Cortex of kidney (tissue), 1 donor: ENCODE measurements at regions not wholly inside any gene's neighbourhood (a gene's known extent, or its start where the extent isn't known, plus 50 kb on each side); places are given as distances from the start of the nearest gene placed in this dataset.

Source experiments
- DNase-seq: peaks from one replicate; lab custom pipeline; 2025; lab: John Stamatoyannopoulos, UW

- DNase-seq, result no peak
These were observed 688.4 kb downstream of the REEP3 start for GRCh38 chr10:64209561-64209960.

GRCh38 chr10:64210211-64210610 is 689.0 kb downstream of the REEP3 start:
- DNase-seq, result no peak

GRCh38 chr10:64211466-64211865 is 690.3 kb downstream of the REEP3 start:
- DNase-seq, result no peak

GRCh38 chr10:64215088-64215487 is 693.9 kb downstream of the REEP3 start:
- DNase-seq, result no peak

- DNase-seq, result no peak
These were observed 698.2 kb downstream of the REEP3 start for GRCh38 chr10:64219271-64220025.

GRCh38 chr10:64234489-64234888 is 713.3 kb downstream of the REEP3 start:
- no peak for DNase-seq

GRCh38 chr10:64257704-64258103 is 736.5 kb downstream of the REEP3 start:
- DNase-seq, result no peak

GRCh38 chr10:64261092-64261491 is 739.9 kb downstream of the REEP3 start:
- no peak for DNase-seq

- DNase-seq, result no peak
These were observed 740.5 kb downstream of the REEP3 start for GRCh38 chr10:64261676-64262075.

GRCh38 chr10:64265961-64266360 is 744.8 kb downstream of the REEP3 start:
- no peak for DNase-seq

- DNase-seq, result no peak
These were observed 750.3 kb downstream of the REEP3 start for GRCh38 chr10:64271508-64271907.

GRCh38 chr10:64271983-64272382 is 750.8 kb downstream of the REEP3 start:
- DNase-seq, result no peak

- no peak for DNase-seq
These were observed 753.8 kb downstream of the REEP3 start for GRCh38 chr10:64275001-64275400.

- DNase-seq, result no peak
These were observed 754.6 kb downstream of the REEP3 start for GRCh38 chr10:64275774-64276173.

GRCh38 chr10:64277536-64277935 is 756.3 kb downstream of the REEP3 start:
- DNase-seq, result no peak

GRCh38 chr10:64283621-64284020 is 762.4 kb downstream of the REEP3 start:
- DNase-seq, result no peak

- DNase-seq, result no peak
These were observed 765.3 kb downstream of the REEP3 start for GRCh38 chr10:64286533-64286932.

- no peak for DNase-seq
These were observed 767.2 kb downstream of the REEP3 start for GRCh38 chr10:64288404-64288803.

GRCh38 chr10:64303566-64303965 is 782.4 kb downstream of the REEP3 start:
- no peak for DNase-seq

- no peak for DNase-seq
These were observed 785.6 kb downstream of the REEP3 start for GRCh38 chr10:64306729-64307327.

GRCh38 chr10:64312876-64313275 is 791.7 kb downstream of the REEP3 start:
- no peak for DNase-seq

- no peak for DNase-seq
These were observed 792.8 kb downstream of the REEP3 start for GRCh38 chr10:64313967-64314366.

GRCh38 chr10:64316416-64316815 is 795.2 kb downstream of the REEP3 start:
- DNase-seq, result no peak

- DNase-seq, result no peak
These were observed 795.6 kb downstream of the REEP3 start for GRCh38 chr10:64316833-64317232.
